MCF 10A (cell line): ENCODE measurements at regions not wholly inside any gene's neighbourhood (a gene's known extent, or its start where the extent isn't known, plus 50 kb on each side); places are given as distances from the start of the nearest gene placed in this dataset.

Experiments used
- BruUV-seq: library from RNA; stranded (reverse); fragments of 400-500 nt; replicated peaks from 2 replicates; lab custom pipeline; 2021; lab: Mats Ljungman, UMichigan
- CTCF ChIA-PET: fragments of 300-600 bp; sonication (Branson Sonifier 250); formaldehyde crosslinking; extraction: SDS; loops from one replicate; lab custom pipeline; 2021; ENCODE audit warnings: antibody characterized with exemption, inconsistent platforms; lab: Yijun Ruan, JAX
- POLR2A ChIA-PET: fragments of 300-600, 350-650 bp; sonication (Branson Sonifier 250); formaldehyde crosslinking; extraction: SDS; loops from one replicate; lab custom pipeline; 2020; ENCODE audit warnings: antibody characterized with exemption, inconsistent platforms; lab: Yijun Ruan, JAX
- DNase-seq: peaks from one replicate; pipeline ENCODE4 v3.0.0-alpha.2; 2018; ENCODE audit not compliant: unreplicated experiment
- H3K27ac Mint-ChIP-seq: one replicate; pipeline ENCODE4 v1.8.0; 2022; ENCODE audit warnings: mild to moderate bottlenecking, low read depth, mixed read lengths; ENCODE audit not compliant: unreplicated experiment
- H3K27me3 Mint-ChIP-seq: one replicate; pipeline ENCODE4 v1.8.0; 2022; ENCODE audit warnings: mixed read lengths; ENCODE audit not compliant: insufficient read depth, unreplicated experiment
- H3K36me3 Mint-ChIP-seq: one replicate; pipeline ENCODE4 v1.8.0; 2022; ENCODE audit warnings: mild to moderate bottlenecking, moderate library complexity, mixed read lengths; ENCODE audit not compliant: insufficient read depth, unreplicated experiment
- H3K4me1 Mint-ChIP-seq: one replicate; pipeline ENCODE4 v1.8.0; 2022; ENCODE audit warnings: mixed read lengths; ENCODE audit not compliant: insufficient read depth, unreplicated experiment
- H3K4me3 Mint-ChIP-seq: one replicate; pipeline ENCODE4 v1.8.0; 2022; ENCODE audit warnings: mild to moderate bottlenecking, moderate library complexity, mixed read lengths; ENCODE audit not compliant: unreplicated experiment
- H3K9me3 Mint-ChIP-seq: one replicate; pipeline ENCODE4 v1.8.0; 2022; ENCODE audit warnings: mixed read lengths; ENCODE audit not compliant: unreplicated experiment
- CTCF ChIP-seq: fragments of 200-600 bp; IDR thresholded peaks from one replicate; pipeline ENCODE4 v1.8.0; 2022; ENCODE audit warnings: antibody characterized with exemption, mild to moderate bottlenecking; ENCODE audit not compliant: unreplicated experiment
- intact Hi-C: fragments of 100-400 bp; cut with micrococcal nuclease; formaldehyde crosslinking; loops from 2 replicates; pipeline ENCODE4 v1.14.1; 2022

DNA sequence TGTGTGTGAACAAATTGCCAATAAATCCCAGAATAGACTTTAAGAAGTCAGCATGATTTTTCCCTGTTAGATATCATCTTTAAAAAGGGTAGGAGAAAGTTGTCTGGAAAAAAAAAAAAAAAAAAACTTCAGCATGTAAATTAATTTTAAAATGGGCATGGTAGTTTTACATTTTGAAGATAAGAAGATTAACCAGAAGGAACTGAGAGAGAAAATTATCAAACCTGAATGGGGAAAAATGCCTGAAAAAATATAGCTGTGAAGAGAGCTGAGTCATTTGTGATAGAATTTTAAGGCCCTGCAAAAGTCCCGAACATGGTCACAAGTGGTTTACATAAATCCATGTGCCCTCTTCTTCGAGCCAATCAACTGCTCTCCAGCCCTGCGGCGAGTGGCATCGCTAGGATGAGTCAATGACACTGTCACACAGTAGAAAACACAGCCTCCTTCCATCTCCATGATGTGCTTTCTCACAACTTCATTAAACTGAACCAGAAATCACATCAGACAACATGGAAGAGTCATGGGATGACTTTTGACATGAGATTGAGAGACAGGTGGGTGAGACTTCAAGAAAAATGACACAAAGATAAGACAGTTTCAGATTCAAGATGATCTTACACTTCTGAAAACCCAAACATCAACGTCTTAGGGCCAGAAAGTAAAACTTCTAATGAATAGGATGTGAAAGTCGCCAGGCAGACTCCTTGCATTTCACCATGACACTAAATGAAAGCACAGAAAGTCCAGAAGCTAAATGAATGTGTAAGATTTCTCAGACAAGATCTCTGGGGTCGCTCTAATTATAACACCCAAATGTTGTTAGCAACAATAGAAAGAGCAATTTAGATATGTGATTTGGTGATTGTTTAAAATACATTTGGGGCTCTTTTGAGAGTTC, 273.0 kb upstream of the ID2 start:
- H3K9me3 Mint-ChIP-seq = peaks cover 28% of the 10 kb centered on the region
- no peaks in the 10 kb centered on the region for H3K27me3 Mint-ChIP-seq
- no peaks in the 10 kb centered on the region for H3K36me3 Mint-ChIP-seq
- DNase-seq = no peak
- BruUV-seq = no TSS peak
- intact Hi-C loops = no loop called here
- CTCF ChIA-PET = no interaction called here
- POLR2A ChIA-PET = no interaction called here
- H3K4me3 Mint-ChIP-seq = no peak overlapping the region
- H3K4me1 Mint-ChIP-seq = no peaks in the 10 kb centered on the region
- no peak overlapping the region for H3K27ac Mint-ChIP-seq
- no peak for TF ChIP-seq CTCF

- POLR2A ChIA-PET = no interaction called here
- no TSS peak for BruUV-seq
- CTCF ChIA-PET = no interaction called here
- no peak overlapping the region for H3K4me3 Mint-ChIP-seq
- no peaks in the 10 kb centered on the region for H3K4me1 Mint-ChIP-seq
- DNase-seq = no peak
- no peak overlapping the region for H3K27ac Mint-ChIP-seq
- intact Hi-C loops = no loop called here
- no peaks in the 10 kb centered on the region for H3K36me3 Mint-ChIP-seq
- H3K27me3 Mint-ChIP-seq = no peaks in the 10 kb centered on the region
- no peak for TF ChIP-seq CTCF
- H3K9me3 Mint-ChIP-seq = peaks cover 19% of the 10 kb centered on the region
Measured at GRCh38 chr2:8409461-8410260, 272.2 kb upstream of the ID2 start.

DNA sequence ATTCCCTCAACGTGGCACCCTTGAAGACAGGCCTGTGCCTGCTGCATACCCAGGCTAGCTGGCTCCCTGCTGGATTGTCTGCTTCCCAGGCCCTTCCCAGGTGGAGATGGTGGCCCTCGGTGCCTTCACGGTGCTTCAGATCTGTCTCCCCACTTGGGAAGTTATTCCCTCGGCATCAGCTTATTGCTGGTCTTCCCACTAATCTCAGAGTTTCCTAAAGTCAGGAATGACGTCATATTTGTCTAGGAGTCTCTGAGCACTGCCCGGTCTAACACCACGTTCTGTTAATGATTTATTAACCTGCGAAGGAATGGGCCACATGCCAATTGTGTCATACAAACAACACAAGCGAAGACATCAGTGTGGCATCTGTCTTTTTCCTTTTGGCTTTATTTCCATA, 269.8 kb upstream of the ID2 start:
- Mint-ChIP-seq H3K4me1 (no peaks in the 10 kb centered on the region), H3K4me3 (no peak overlapping the region), H3K27ac (no peak overlapping the region), H3K36me3 (no peaks in the 10 kb centered on the region), H3K9me3 (peaks cover 16% of the 10 kb centered on the region), H3K27me3 (no peaks in the 10 kb centered on the region)
- DNase-seq = peak; percentile 59
- BruUV-seq = no TSS peak
- ChIA-PET POLR2A (no interaction called here), CTCF (interaction anchor here (0.5 kb wide), 1 partner anchor 33 kb away, joined by 3 read pairs; no protein-coding TSS in a partner anchor)
- intact Hi-C loops = no loop called here
- no peak for TF ChIP-seq CTCF

GRCh38 chr2:8412586-8412985, 269.3 kb upstream of the ID2 start:
- Mint-ChIP-seq H3K27ac (no peak overlapping the region), H3K27me3 (no peaks in the 10 kb centered on the region), H3K4me3 (no peak overlapping the region), H3K4me1 (no peaks in the 10 kb centered on the region), H3K36me3 (no peaks in the 10 kb centered on the region), H3K9me3 (peaks cover 16% of the 10 kb centered on the region)
- intact Hi-C loops = no loop called here
- no peak for DNase-seq
- ChIA-PET CTCF (no interaction called here), POLR2A (no interaction called here)
- TF ChIP-seq CTCF = no peak
- no TSS peak for BruUV-seq
